B cell (primary cell): ENCODE measurements at regions not wholly inside any gene's neighbourhood (a gene's known extent, or its start where the extent isn't known, plus 50 kb on each side); places are given as distances from the start of the nearest gene placed in this dataset.

ENCODE experiments used
- ATAC-seq: fragments of 200-7000 bp; cut with Tn5 transposase; one replicate; pipeline ENCODE4 v1.10.0; 2021; ENCODE audit warnings: low read depth, mild to moderate bottlenecking, moderate number of reproducible peaks, moderate library complexity
- CTCF ChIA-PET: fragments of 350-600 bp; sonication (Branson Sonifier 250); formaldehyde crosslinking; loops from one replicate; lab custom pipeline; 2021; ENCODE audit warnings: antibody characterized with exemption, inconsistent platforms; lab: Charles Lee
- POLR2A ChIA-PET: fragments of 350-600 bp; sonication (Branson Sonifier 250); formaldehyde crosslinking; loops from one replicate; lab custom pipeline; 2021; ENCODE audit warnings: antibody characterized with exemption; lab: Charles Lee
- DNase-seq: peaks from one replicate; pipeline ENCODE4 v3.0.0; 2013
- H2AFZ ChIP-seq: 2 replicates; pipeline ENCODE4 v1.6.1; 2012; ENCODE audit warnings: mild to moderate bottlenecking, low read depth, low read length; ENCODE audit not compliant: insufficient read depth, poor library complexity, severe bottlenecking
- H3K27ac ChIP-seq, 2 donors: 1 replicate in 1 of 2; 2 replicates in 1 of 2; pipeline ENCODE4 v1.5.1; 2012 to 2013; ENCODE audit warnings: low read length in 2 of 2, mild to moderate bottlenecking in 2 of 2, moderate library complexity in 1 of 2
- H3K27me3 ChIP-seq, 4 experiments: fragments of 200-600 bp in 1 of 4; sonication (generic) in 1 of 4; replicated peaks in 1 of 4; 1 replicate in 2 of 4; 2 replicates in 2 of 4; pipeline versions ENCODE4 v1.6.1 to v1.7.0; 2013 to 2016; ENCODE audit warnings: low read length in 3 of 4, mild to moderate bottlenecking in 2 of 4, mixed read lengths in 1 of 4, moderate library complexity in 1 of 4; ENCODE audit not compliant: insufficient read depth in 4 of 4, control insufficient read depth in 3 of 4; ENCODE audit errors: control extremely low read depth in 1 of 4
- H3K36me3 ChIP-seq, 2 experiments: replicated peaks in 1 of 2; 1 replicate in 1 of 2; 2 replicates in 1 of 2; pipeline versions ENCODE4 v1.6.1 to v1.7.1; 2013; ENCODE audit warnings: low read length in 1 of 2; ENCODE audit not compliant: insufficient read depth in 2 of 2, control insufficient read depth in 1 of 2; ENCODE audit errors: control extremely low read depth in 1 of 2, extremely low read depth in 1 of 2
- H3K4me1 ChIP-seq, 2 donors: fragments of 200-600 bp in 1 of 2; sonication (generic) in 1 of 2; 1 replicate in 1 of 2; 2 replicates in 1 of 2; pipeline versions ENCODE4 v1.5.1 to v1.6.1; 2013 to 2017; ENCODE audit warnings: low read length in 2 of 2; ENCODE audit not compliant: control insufficient read depth in 2 of 2, insufficient read depth in 2 of 2
- H3K4me2 ChIP-seq: replicated peaks from 2 replicates; pipeline ENCODE3; 2012; ENCODE audit warnings: mild to moderate bottlenecking, low read depth, low read length; ENCODE audit not compliant: poor library complexity, severe bottlenecking
- H3K4me3 ChIP-seq, 5 experiments: fragments of 200-600 bp in 1 of 5; sonication (generic) in 1 of 5; 1 replicate in 3 of 5; 2 replicates in 2 of 5; pipeline versions ENCODE4 v1.5.1 to v1.7.0; 2011 to 2016; ENCODE audit warnings: low read length in 4 of 5, mild to moderate bottlenecking in 4 of 5, low read depth in 2 of 5, control low read depth in 1 of 5, moderate library complexity in 1 of 5; ENCODE audit not compliant: insufficient read depth in 1 of 5; ENCODE audit errors: control extremely low read depth in 1 of 5, extremely low read depth in 1 of 5
- H3K79me2 ChIP-seq: fragments of 200-600 bp; sonication (generic); one replicate; pipeline ENCODE4 v1.6.0; 2016; ENCODE audit warnings: low read length; ENCODE audit not compliant: control insufficient read depth, insufficient read depth
- H3K9ac ChIP-seq: fragments of 200-600 bp; sonication (generic); 2 replicates; pipeline ENCODE4 v1.6.1; 2017; ENCODE audit warnings: mild to moderate bottlenecking, low read length, moderate library complexity
- H3K9me3 ChIP-seq, 3 donors: one replicate each; pipeline versions ENCODE4 v1.6.1 to v1.7.1; 2013; ENCODE audit warnings: low read length in 2 of 3; ENCODE audit not compliant: control insufficient read depth in 2 of 3, insufficient read depth in 1 of 3; ENCODE audit errors: control extremely low read depth in 1 of 3
- H4K20me1 ChIP-seq: 2 replicates; pipeline ENCODE4 v1.6.0; 2012; ENCODE audit warnings: mild to moderate bottlenecking, low read length; ENCODE audit not compliant: insufficient read depth, control insufficient read depth, poor library complexity, severe bottlenecking
- H3K27ac Mint-ChIP-seq: one replicate; pipeline ENCODE4 v1.8.0; 2021; ENCODE audit warnings: mixed read lengths
- H3K27me3 Mint-ChIP-seq: one replicate; pipeline ENCODE4 v1.8.0; 2021; ENCODE audit warnings: mixed read lengths
- H3K4me1 Mint-ChIP-seq: one replicate; pipeline ENCODE4 v1.8.0; 2021; ENCODE audit warnings: mixed read lengths
- H3K4me3 Mint-ChIP-seq: one replicate; pipeline ENCODE4 v1.8.0; 2021; ENCODE audit warnings: mixed read lengths
- H3K9me3 Mint-ChIP-seq: one replicate; pipeline ENCODE4 v1.8.0; 2022; ENCODE audit warnings: mixed read lengths; ENCODE audit not compliant: insufficient read depth
- CTCF ChIP-seq: fragments of 200-600 bp; IDR thresholded peaks from one replicate; pipeline ENCODE4 v1.8.0; 2022; ENCODE audit warnings: antibody characterized with exemption, mild to moderate bottlenecking
- EZH2 ChIP-seq: IDR thresholded peaks from 2 replicates; pipeline ENCODE4 v1.6.1; 2012; ENCODE audit warnings: borderline replicate concordance, low read depth, mild to moderate bottlenecking, moderate library complexity, low read length; ENCODE audit not compliant: insufficient read depth, poor library complexity, severe bottlenecking
- WGBS: methylation state at CpG from one replicate; pipeline ENCODE4 v1.1.5; 2013; ENCODE audit warnings: missing lambda C conversion rate; ENCODE audit not compliant: insufficient coverage; 5-methylcytosine and 5-hydroxymethylcytosine counted together
- intact Hi-C: fragments of 100-400 bp; cut with micrococcal nuclease; formaldehyde crosslinking; loops from one replicate; pipeline ENCODE4 v1.10.0; 2022

- POLR2A ChIA-PET: no interaction called here
- H3K4me2 ChIP-seq: no peak overlapping the region
Measured at GRCh38 chr19:31139871-31140505, 209.2 kb downstream of the TSHZ3 start.

GRCh38 chr19:31138077-31138476 is 211.2 kb downstream of the TSHZ3 start:
- 88% methylated on average over 1 of the region's 1 CpG for WGBS
- no peak overlapping the region for H3K4me2 ChIP-seq
- ATAC-seq (no peak), DNase-seq (no peak)
- H3K27ac ChIP-seq: no peak overlapping the region
- H3K27me3 ChIP-seq: no peaks in the 10 kb centered on the region
- intact Hi-C loops: no loop called here
- TF ChIP-seq EZH2 (no peak), CTCF (no peak)
- H3K79me2 ChIP-seq: no peaks in the 10 kb centered on the region
- no peak overlapping the region for H3K4me3 ChIP-seq
- H4K20me1 ChIP-seq: no peaks in the 10 kb centered on the region
- no peak overlapping the region for H2AFZ ChIP-seq
- H3K4me1 ChIP-seq: no peaks in the 10 kb centered on the region
- no peaks in the 10 kb centered on the region for H3K4me1 Mint-ChIP-seq
- H3K36me3 ChIP-seq: no peaks in the 10 kb centered on the region
- no peak overlapping the region for H3K27ac Mint-ChIP-seq
- H3K4me3 Mint-ChIP-seq: no peak overlapping the region
- no peaks in the 10 kb centered on the region for H3K27me3 Mint-ChIP-seq
- CTCF ChIA-PET: no interaction called here
- H3K9me3 ChIP-seq: peaks cover 0 to 14% (median 0%) of the 10 kb centered on the region in 3 donors
- no peak overlapping the region for H3K9ac ChIP-seq
- POLR2A ChIA-PET: no interaction called here
- H3K9me3 Mint-ChIP-seq: peaks cover 2% of the 10 kb centered on the region

More at GRCh38 chr19:31139871-31140505, 209.2 kb downstream of the TSHZ3 start:
- DNase-seq (no peak), ATAC-seq (no peak)
- Mint-ChIP-seq H3K4me3 (no peak overlapping the region), H3K27me3 (no peaks in the 10 kb centered on the region), H3K27ac (no peak overlapping the region), H3K4me1 (no peaks in the 10 kb centered on the region), H3K9me3 (peaks cover 2% of the 10 kb centered on the region)
- Histone ChIP-seq H3K9ac (no peak overlapping the region), H3K4me1 (no peaks in the 10 kb centered on the region), H3K27ac (no peak overlapping the region), H3K79me2 (no peaks in the 10 kb centered on the region), H3K36me3 (no peaks in the 10 kb centered on the region), H3K4me3 (no peak overlapping the region), H4K20me1 (no peaks in the 10 kb centered on the region), H3K9me3 (peaks cover 0 to 22% (median 0%) of the 10 kb centered on the region in 3 donors), H3K27me3 (no peaks in the 10 kb centered on the region), H2AFZ (no peak overlapping the region)
- intact Hi-C loops: no loop called here
- CTCF ChIA-PET: no interaction called here
- WGBS: 100% methylated on average over 2 of the region's 9 CpGs
- TF ChIP-seq CTCF (no peak), EZH2 (no peak)
